ENCODE measurements at regions not wholly inside any gene's neighbourhood (a gene's known extent, or its start where the extent isn't known, plus 50 kb on each side); places are given as distances from the start of the nearest gene placed in this dataset.

- DNase-seq = no peak
Observed at GRCh38 chr3:189502256-189502655, 128.9 kb upstream of the TP63 start.

- peak; percentile 12 for DNase-seq
Observed at GRCh38 chr3:189502676-189503257, 128.4 kb upstream of the TP63 start.

GRCh38 chr3:189507856-189508255 is 123.3 kb upstream of the TP63 start:
- no peak for DNase-seq

GRCh38 chr3:189508784-189509501 is 122.2 kb upstream of the TP63 start:
- DNase-seq = no peak

GRCh38 chr3:189512039-189512438 is 119.2 kb upstream of the TP63 start:
- DNase-seq = no peak

- no peak for DNase-seq
Observed at GRCh38 chr3:189512821-189513220, 118.4 kb upstream of the TP63 start.

GRCh38 chr3:189513281-189514117 is 117.7 kb upstream of the TP63 start:
- DNase-seq = no peak

GRCh38 chr3:189516039-189516438 is 115.2 kb upstream of the TP63 start:
- DNase-seq = no peak

- no peak for DNase-seq
Observed at GRCh38 chr3:189517981-189518380, 113.2 kb upstream of the TP63 start.

- no peak for DNase-seq
Observed at GRCh38 chr3:189519458-189519857, 111.7 kb upstream of the TP63 start.

GRCh38 chr3:189529468-189529867 is 101.7 kb upstream of the TP63 start:
- no peak for DNase-seq

- no peak for DNase-seq
Observed at GRCh38 chr3:189529889-189530471, 101.2 kb upstream of the TP63 start.

- no peak for DNase-seq
Observed at GRCh38 chr3:189530822-189531221, 100.4 kb upstream of the TP63 start.

- DNase-seq = no peak
Observed at GRCh38 chr3:189531271-189531670, 99.9 kb upstream of the TP63 start.

GRCh38 chr3:189534531-189534930 is 96.7 kb upstream of the TP63 start:
- DNase-seq = no peak

GRCh38 chr3:189537135-189537534 is 94.1 kb upstream of the TP63 start:
- DNase-seq = no peak

- DNase-seq = no peak
Observed at GRCh38 chr3:189547448-189547847, 83.7 kb upstream of the TP63 start.

- no peak for DNase-seq
Observed at GRCh38 chr3:189548053-189548452, 83.1 kb upstream of the TP63 start.

GRCh38 chr3:189551007-189551406 is 80.2 kb upstream of the TP63 start:
- no peak for DNase-seq

- no peak for DNase-seq
Observed at GRCh38 chr3:189554868-189555557, 76.2 kb upstream of the TP63 start.

- DNase-seq = no peak
Observed at GRCh38 chr3:189555558-189555881, 75.7 kb upstream of the TP63 start.

- DNase-seq = no peak
Observed at GRCh38 chr3:189557824-189558223, 73.4 kb upstream of the TP63 start.

- no peak for DNase-seq
Observed at GRCh38 chr3:189561256-189561655, 69.9 kb upstream of the TP63 start.
